ENCODE measurements at regions not wholly inside any gene's neighbourhood (a gene's known extent, or its start where the extent isn't known, plus 50 kb on each side); places are given as distances from the start of the nearest gene placed in this dataset.

- TF ChIP-seq POLR2A (IDR thresholded peaks at IDR 0.05; ENCODE audit: low read depth, low read length) (no peak), TAF1 (IDR thresholded peaks at IDR 0.05; ENCODE audit: borderline replicate concordance, low read depth, low read length) (no peak)
Observed at GRCh38 chr14:104361101-104361591, 218.4 kb upstream of the C14orf180 start.

Data from GM12892 (cell line).